Mesodermal cell (in vitro differentiated cells): ENCODE measurements at regions not wholly inside any gene's neighbourhood (a gene's known extent, or its start where the extent isn't known, plus 50 kb on each side); places are given as distances from the start of the nearest gene placed in this dataset.

Experiments
- H3K27ac ChIP-seq: 2 replicates; pipeline ENCODE4 v1.7.0; 2013; ENCODE audit warnings: mild to moderate bottlenecking, low read depth, low read length, moderate library complexity; ENCODE audit not compliant: severe bottlenecking
- H3K36me3 ChIP-seq: 2 replicates; pipeline ENCODE4 v1.7.1; 2013; ENCODE audit warnings: mild to moderate bottlenecking, low read length, moderate library complexity; ENCODE audit not compliant: control insufficient read depth, insufficient read depth
- H3K4me1 ChIP-seq: one replicate; pipeline ENCODE4 v1.7.1; 2013; ENCODE audit warnings: mild to moderate bottlenecking, low read length; ENCODE audit not compliant: insufficient read depth, control insufficient read depth, poor library complexity, severe bottlenecking
- H3K4me3 ChIP-seq: 2 replicates; pipeline ENCODE4 v1.7.0; 2013; ENCODE audit warnings: low read length, control low read depth, mild to moderate bottlenecking; ENCODE audit not compliant: insufficient read depth, poor library complexity, severe bottlenecking; ENCODE audit errors: extremely low read depth
- H3K9me3 ChIP-seq: 2 replicates; pipeline ENCODE4 v1.7.1; 2013; ENCODE audit warnings: mild to moderate bottlenecking, low read length, moderate library complexity; ENCODE audit not compliant: control insufficient read depth
- WGBS, 2 experiments: methylation state at CpG; one replicate each; pipeline ENCODE4 v1.1.5; 2013; ENCODE audit warnings: missing lambda C conversion rate in 2 of 2; ENCODE audit not compliant: insufficient coverage in 2 of 2; 5-methylcytosine and 5-hydroxymethylcytosine counted together

DNA sequence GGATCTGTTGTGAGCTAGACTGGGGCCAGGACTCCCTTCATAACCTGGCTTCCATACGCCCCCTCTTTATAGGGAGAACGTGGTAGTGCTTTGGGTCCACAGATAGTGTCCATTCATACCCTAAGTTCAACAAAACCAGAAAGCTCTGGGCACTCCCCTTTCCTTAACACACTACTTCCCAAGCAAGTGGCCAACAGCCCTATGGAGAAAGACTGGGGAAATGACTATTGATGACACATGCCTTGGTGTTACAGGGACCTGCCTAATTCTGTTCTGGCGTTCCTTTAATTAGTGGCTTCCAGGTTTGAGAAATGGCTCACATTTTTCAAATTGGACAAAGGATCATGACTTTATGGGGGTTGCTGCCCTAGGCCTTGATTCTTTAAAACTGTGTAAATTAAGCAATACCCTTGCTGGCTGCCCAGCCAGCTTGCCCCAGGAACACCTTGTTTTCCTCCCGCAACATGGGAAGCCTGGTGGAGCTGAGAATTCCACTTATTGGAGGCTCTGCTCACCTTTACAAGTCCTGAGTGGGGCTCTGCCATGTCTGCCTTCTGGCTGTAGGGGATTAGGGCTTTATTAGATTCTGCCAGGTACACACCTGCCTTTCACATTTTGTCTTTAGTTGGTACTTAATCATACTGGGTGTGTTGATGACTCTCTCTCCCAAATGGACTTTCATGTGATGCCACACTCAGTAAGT, 61.1 kb downstream of the RGS12 start:
- no peaks in the 10 kb centered on the region for H3K4me1 ChIP-seq
- H3K27ac ChIP-seq = no peak overlapping the region
- 97 to 100% methylated on average over 3 of the region's 4 CpGs for WGBS, 2 experiments
- H3K36me3 ChIP-seq = peaks cover 5% of the 10 kb centered on the region
- peaks cover 18% of the 10 kb centered on the region for H3K9me3 ChIP-seq
- no peak overlapping the region for H3K4me3 ChIP-seq

DNA sequence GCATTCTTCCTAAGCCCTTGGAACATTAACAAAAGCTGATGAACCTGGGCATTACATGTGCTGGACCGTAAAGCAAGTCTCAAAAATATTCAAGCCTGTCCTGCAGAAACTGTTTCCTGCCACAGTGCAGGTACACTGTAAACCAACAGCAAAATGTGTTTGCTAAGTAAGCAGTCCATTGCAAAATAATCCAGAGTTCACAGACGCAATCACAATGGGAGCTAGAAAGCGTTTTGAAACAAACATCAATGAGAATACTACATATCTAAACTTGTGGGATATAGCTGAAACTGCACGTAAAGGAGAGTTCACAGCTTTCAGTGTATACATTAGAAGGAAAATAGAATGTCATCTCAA, 61.6 kb downstream of the RGS12 start:
- Histone ChIP-seq H3K27ac (no peak overlapping the region), H3K9me3 (peaks cover 18% of the 10 kb centered on the region), H3K4me1 (no peaks in the 10 kb centered on the region), H3K36me3 (peaks cover 5% of the 10 kb centered on the region), H3K4me3 (no peak overlapping the region)
- WGBS, 2 experiments = 88 to 100% methylated on average over 1 of the region's 4 CpGs

DNA sequence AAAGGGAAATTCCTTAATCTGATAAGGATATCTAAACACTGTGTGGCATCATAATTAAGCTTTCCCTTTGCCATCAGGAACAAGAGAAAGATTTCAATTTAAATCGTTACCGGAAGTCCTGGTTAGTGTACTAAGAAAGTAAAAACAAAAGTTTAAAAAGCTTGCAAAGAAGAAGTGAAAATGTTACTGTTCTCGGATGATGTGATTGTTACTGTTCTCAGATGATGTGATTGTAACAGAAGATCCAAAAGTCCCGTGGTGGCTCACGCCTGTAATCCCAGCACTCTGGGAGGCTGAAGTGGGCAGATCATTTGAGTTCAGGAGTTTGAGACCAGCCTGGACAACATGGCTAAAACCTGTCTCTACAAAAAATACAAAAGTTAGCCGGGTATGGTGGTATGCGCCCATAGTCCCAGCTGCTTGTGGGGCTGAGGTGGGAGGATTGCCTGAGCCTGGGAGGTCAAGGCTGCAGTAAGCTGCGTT, 62.5 kb downstream of the RGS12 start:
- H3K27ac ChIP-seq = no peak overlapping the region
- H3K36me3 ChIP-seq = peaks cover 5% of the 10 kb centered on the region
- no peak overlapping the region for H3K4me3 ChIP-seq
- H3K4me1 ChIP-seq = no peaks in the 10 kb centered on the region
- 91% methylated on average over 3 to 5 of the region's 8 CpGs for WGBS, 2 experiments
- peaks cover 18% of the 10 kb centered on the region for H3K9me3 ChIP-seq

- Histone ChIP-seq H3K4me1 (no peaks in the 10 kb centered on the region), H3K9me3 (peaks cover 13% of the 10 kb centered on the region), H3K27ac (no peak overlapping the region), H3K36me3 (no peaks in the 10 kb centered on the region), H3K4me3 (no peak overlapping the region)
- no CpG with 5 or more reads among the region's 1 CpG for WGBS, 2 experiments
Measured at GRCh38 chr4:3358656-3359055, 65.8 kb downstream of the RGS12 start.

DNA sequence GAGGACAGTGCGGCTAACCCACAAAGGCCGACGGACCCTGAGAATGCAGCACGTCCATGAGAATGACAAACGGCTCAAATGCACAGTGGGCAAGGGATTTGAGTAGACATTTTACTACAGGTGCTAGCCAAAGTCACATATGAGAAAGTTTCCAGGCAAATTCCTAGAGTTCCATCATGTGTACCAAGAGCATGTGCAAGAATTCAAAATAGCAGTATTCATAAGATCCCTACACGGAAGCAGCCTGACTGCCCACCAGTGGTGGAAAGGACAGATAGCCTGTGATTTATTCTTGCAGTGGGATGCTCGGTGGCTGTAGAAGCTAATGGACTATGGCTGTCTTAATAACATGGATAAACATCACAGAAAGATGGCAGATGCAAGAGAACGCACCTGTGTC, 68.0 kb downstream of the RGS12 start:
- H3K4me3 ChIP-seq = no peak overlapping the region
- 95 to 96% methylated on average over 8 of the region's 8 CpGs for WGBS, 2 experiments
- H3K4me1 ChIP-seq = no peaks in the 10 kb centered on the region
- no peak overlapping the region for H3K27ac ChIP-seq
- peaks cover 9% of the 10 kb centered on the region for H3K9me3 ChIP-seq
- H3K36me3 ChIP-seq = no peaks in the 10 kb centered on the region

GRCh38 chr4:3361406-3361805, 68.6 kb downstream of the RGS12 start:
- 91 to 93% methylated on average over 8 to 12 of the region's 12 CpGs for WGBS, 2 experiments
- H3K4me3 ChIP-seq = no peak overlapping the region
- no peak overlapping the region for H3K27ac ChIP-seq
- H3K4me1 ChIP-seq = no peaks in the 10 kb centered on the region
- no peaks in the 10 kb centered on the region for H3K36me3 ChIP-seq
- H3K9me3 ChIP-seq = peaks cover 9% of the 10 kb centered on the region

DNA sequence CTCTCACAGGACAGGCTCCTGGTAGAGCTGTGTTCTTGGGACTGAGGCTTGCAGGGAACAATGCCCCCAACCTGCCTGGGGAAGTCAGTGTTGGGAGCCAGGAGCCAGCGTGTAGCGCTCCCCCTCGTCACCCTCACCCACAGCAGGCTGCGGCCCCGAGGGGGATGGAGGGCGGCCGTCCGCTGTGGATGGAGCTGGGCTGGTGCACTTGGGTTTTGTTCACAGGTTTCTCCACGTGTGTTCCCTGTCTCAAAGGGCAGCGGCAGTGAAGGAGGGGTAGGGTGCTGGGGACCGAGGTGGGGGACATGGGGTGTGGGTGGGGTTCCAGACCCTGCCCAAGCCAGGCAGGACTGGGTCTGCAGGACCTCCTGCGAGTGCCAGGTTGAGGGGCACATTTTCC, 69.1 kb downstream of the RGS12 start:
- Histone ChIP-seq H3K36me3 (no peaks in the 10 kb centered on the region), H3K27ac (no peak overlapping the region), H3K4me3 (no peak overlapping the region), H3K4me1 (peaks cover 3% of the 10 kb centered on the region), H3K9me3 (peaks cover 4% of the 10 kb centered on the region)
- 98% methylated on average over 8 to 11 of the region's 12 CpGs for WGBS, 2 experiments

- WGBS, 2 experiments = 94 to 98% methylated on average over 16 to 18 of the region's 19 CpGs
Measured at GRCh38 chr4:3362431-3363287, 69.8 kb downstream of the RGS12 start.

GRCh38 chr4:3363411-3364141, 70.8 kb downstream of the RGS12 start:
- Histone ChIP-seq H3K4me3 (no peak overlapping the region), H3K4me1 (peaks cover 7% of the 10 kb centered on the region), H3K27ac (no peak overlapping the region), H3K9me3 (no peaks in the 10 kb centered on the region), H3K36me3 (no peaks in the 10 kb centered on the region)
- WGBS, 2 experiments = 93 to 95% methylated on average over 23 to 27 of the region's 30 CpGs

More at GRCh38 chr4:3362431-3363287, 69.8 kb downstream of the RGS12 start:
- Histone ChIP-seq H3K36me3 (no peaks in the 10 kb centered on the region), H3K4me1 (peaks cover 5% of the 10 kb centered on the region), H3K27ac (no peak overlapping the region), H3K9me3 (no peaks in the 10 kb centered on the region), H3K4me3 (no peak overlapping the region)

DNA sequence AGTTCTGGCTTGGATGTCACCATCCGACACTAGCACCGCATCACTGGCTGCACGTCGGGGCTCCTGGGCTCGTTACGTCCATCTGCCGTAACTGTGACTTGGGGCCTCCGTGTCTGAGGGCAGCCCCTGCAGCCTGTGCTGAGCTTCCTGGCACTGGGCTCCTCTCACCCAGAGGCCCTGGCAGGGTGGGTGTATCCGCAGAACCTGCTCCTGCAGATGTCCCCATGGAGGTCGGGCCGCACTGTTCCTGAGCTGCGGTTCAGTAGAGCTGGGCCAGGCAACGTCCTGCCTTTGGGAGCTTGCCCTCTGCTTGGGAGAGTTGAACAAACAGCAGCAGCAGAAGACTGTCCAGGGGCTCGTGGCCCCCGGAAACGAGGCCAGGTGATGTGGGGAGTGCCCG, 71.4 kb downstream of the RGS12 start:
- H3K36me3 ChIP-seq = no peaks in the 10 kb centered on the region
- H3K4me3 ChIP-seq = no peak overlapping the region
- no peak overlapping the region for H3K27ac ChIP-seq
- peaks cover 13% of the 10 kb centered on the region for H3K4me1 ChIP-seq
- 91 to 93% methylated on average over 15 to 17 of the region's 17 CpGs for WGBS, 2 experiments
- H3K9me3 ChIP-seq = no peaks in the 10 kb centered on the region
